ENCODE measurements at regions not wholly inside any gene's neighbourhood (a gene's known extent, or its start where the extent isn't known, plus 50 kb on each side); places are given as distances from the start of the nearest gene placed in this dataset.

- no peak overlapping the region for H3K27ac ChIP-seq (ENCODE audit: low read depth in 1 of 2, low read length in 2 of 2)
- Mint-ChIP-seq H3K9me3 (no peaks in the 10 kb centered on the region), H3K4me3 (no peak overlapping the region), H3K27ac (no peak overlapping the region), H3K36me3 (ENCODE audit: low read depth) (no peaks in the 10 kb centered on the region), H3K4me1 (ENCODE audit: low read depth) (no peaks in the 10 kb centered on the region), H3K27me3 (no peaks in the 10 kb centered on the region)
- no peaks in the 10 kb centered on the region for H3K9me3 ChIP-seq (ENCODE audit: control insufficient read depth in 1 of 2, insufficient read depth in 1 of 2, low read length in 2 of 2)
- no peaks in the 10 kb centered on the region for H3K36me3 ChIP-seq (ENCODE audit: insufficient read depth, low read length)
- ChIA-PET POLR2A (no interaction called here), CTCF (no interaction called here)
- no peaks in the 10 kb centered on the region for H3K4me1 ChIP-seq (ENCODE audit: insufficient read depth, low read length)
- TF ChIP-seq CTCF (IDR thresholded peaks at IDR 0.05), result no peak
- ATAC-seq (ENCODE audit: poor library complexity) (no peak), DNase-seq (no peak)
- no peak overlapping the region for H3K4me3 ChIP-seq (ENCODE audit: low read length)
- intact Hi-C loops (cut with DNase I, micrococcal nuclease), result no loop called here
- H3K27me3 ChIP-seq (ENCODE audit: control insufficient read depth in 1 of 2, insufficient read depth in 2 of 2, low read length in 2 of 2), result no peaks in the 10 kb centered on the region
Measured at GRCh38 chr12:61798778-61799177, 461.4 kb upstream of the USP15 start.

GRCh38 chr12:61804301-61804700, 455.9 kb upstream of the USP15 start:
- no peaks in the 10 kb centered on the region for H3K4me1 ChIP-seq (ENCODE audit: insufficient read depth, low read length)
- ATAC-seq (ENCODE audit: poor library complexity) (no peak), DNase-seq (no peak)
- Mint-ChIP-seq H3K27me3 (no peaks in the 10 kb centered on the region), H3K4me1 (ENCODE audit: low read depth) (no peaks in the 10 kb centered on the region), H3K9me3 (peaks cover 14% of the 10 kb centered on the region), H3K4me3 (no peak overlapping the region), H3K36me3 (ENCODE audit: low read depth) (no peaks in the 10 kb centered on the region), H3K27ac (no peak overlapping the region)
- H3K9me3 ChIP-seq (ENCODE audit: control insufficient read depth in 1 of 2, insufficient read depth in 1 of 2, low read length in 2 of 2), result peaks cover 6 to 8% of the 10 kb centered on the region in 2 experiments
- H3K36me3 ChIP-seq (ENCODE audit: insufficient read depth, low read length), result no peaks in the 10 kb centered on the region
- no peak for TF ChIP-seq CTCF (IDR thresholded peaks at IDR 0.05)
- no peaks in the 10 kb centered on the region for H3K27me3 ChIP-seq (ENCODE audit: control insufficient read depth in 1 of 2, insufficient read depth in 2 of 2, low read length in 2 of 2)
- no peak overlapping the region for H3K27ac ChIP-seq (ENCODE audit: low read depth in 1 of 2, low read length in 2 of 2)
- ChIA-PET CTCF (no interaction called here), POLR2A (no interaction called here)
- intact Hi-C loops (cut with DNase I, micrococcal nuclease), result no loop called here
- H3K4me3 ChIP-seq (ENCODE audit: low read length), result no peak overlapping the region

- no peaks in the 10 kb centered on the region for H3K36me3 Mint-ChIP-seq (ENCODE audit: low read depth)
- Histone ChIP-seq H3K36me3 (ENCODE audit: insufficient read depth, low read length) (no peaks in the 10 kb centered on the region), H3K9me3 (ENCODE audit: control insufficient read depth in 1 of 2, insufficient read depth in 1 of 2, low read length in 2 of 2) (peaks cover 6 to 8% of the 10 kb centered on the region in 2 experiments), H3K27ac (ENCODE audit: low read depth in 1 of 2, low read length in 2 of 2) (no peak overlapping the region), H3K27me3 (ENCODE audit: control insufficient read depth in 1 of 2, insufficient read depth in 2 of 2, low read length in 2 of 2) (no peaks in the 10 kb centered on the region), H3K4me3 (ENCODE audit: low read length) (no peak overlapping the region), H3K4me1 (ENCODE audit: insufficient read depth, low read length) (no peaks in the 10 kb centered on the region)
- POLR2A ChIA-PET, result no interaction called here
- TF ChIP-seq CTCF (IDR thresholded peaks at IDR 0.05), result no peak
- H3K9me3 Mint-ChIP-seq, result peaks cover 14% of the 10 kb centered on the region
- intact Hi-C loops (cut with DNase I, micrococcal nuclease), result no loop called here
- no peak overlapping the region for H3K27ac Mint-ChIP-seq
- H3K4me1 Mint-ChIP-seq (ENCODE audit: low read depth), result no peaks in the 10 kb centered on the region
- CTCF ChIA-PET, result no interaction called here
- H3K4me3 Mint-ChIP-seq, result no peak overlapping the region
- H3K27me3 Mint-ChIP-seq, result no peaks in the 10 kb centered on the region
- no peak for ATAC-seq (ENCODE audit: poor library complexity)
- no peak for DNase-seq
Measured at GRCh38 chr12:61808856-61809255, 451.3 kb upstream of the USP15 start.
